ENCODE measurements at regions not wholly inside any gene's neighbourhood (a gene's known extent, or its start where the extent isn't known, plus 50 kb on each side); places are given as distances from the start of the nearest gene placed in this dataset.

- no peak overlapping the region for H3K27ac Mint-ChIP-seq
These were observed 77.8 kb upstream of the SPIN1 start for GRCh38 chr9:88310310-88310980.

GRCh38 chr9:88308831-88309560, 79.2 kb upstream of the SPIN1 start:
- Mint-ChIP-seq H3K4me1 (ENCODE audit: low read depth) (peaks cover 35% of the 10 kb centered on the region), H3K27me3 (no peaks in the 10 kb centered on the region), H3K4me3 (no peak overlapping the region), H3K9me3 (no peaks in the 10 kb centered on the region), H3K36me3 (ENCODE audit: low read depth) (no peaks in the 10 kb centered on the region), H3K27ac (no peak overlapping the region)
- H3K9me3 ChIP-seq (ENCODE audit: control insufficient read depth in 1 of 2, insufficient read depth in 1 of 2, low read length in 2 of 2) = no peaks in the 10 kb centered on the region
- intact Hi-C loops (cut with DNase I, micrococcal nuclease) = no loop called here
- H3K27me3 ChIP-seq (ENCODE audit: control insufficient read depth in 1 of 2, insufficient read depth in 2 of 2, low read length in 2 of 2) = no peaks in the 10 kb centered on the region
- POLR2A ChIA-PET = no interaction called here
- no peaks in the 10 kb centered on the region for H3K36me3 ChIP-seq (ENCODE audit: insufficient read depth, low read length)
- H3K4me3 ChIP-seq (ENCODE audit: low read length) = no peak overlapping the region
- TF ChIP-seq CTCF (IDR thresholded peaks at IDR 0.05) = no peak
- ATAC-seq (ENCODE audit: poor library complexity) (no peak), DNase-seq (no peak)
- CTCF ChIA-PET = interaction anchor here (0.6 kb wide), 1 partner anchor 62 kb away, joined by 3 read pairs; no protein-coding TSS in a partner anchor
- H3K27ac ChIP-seq (ENCODE audit: low read depth in 1 of 2, low read length in 2 of 2) = no peak overlapping the region
- H3K4me1 ChIP-seq (ENCODE audit: insufficient read depth, low read length) = peaks cover 22% of the 10 kb centered on the region

More at GRCh38 chr9:88310310-88310980, 77.8 kb upstream of the SPIN1 start:
- no peak overlapping the region for H3K4me3 Mint-ChIP-seq
- no peaks in the 10 kb centered on the region for H3K9me3 Mint-ChIP-seq
- Histone ChIP-seq H3K4me1 (ENCODE audit: insufficient read depth, low read length) (peaks cover 19% of the 10 kb centered on the region), H3K4me3 (ENCODE audit: low read length) (no peak overlapping the region), H3K9me3 (ENCODE audit: control insufficient read depth in 1 of 2, insufficient read depth in 1 of 2, low read length in 2 of 2) (no peaks in the 10 kb centered on the region), H3K27ac (ENCODE audit: low read depth in 1 of 2, low read length in 2 of 2) (no peak overlapping the region), H3K27me3 (ENCODE audit: control insufficient read depth in 1 of 2, insufficient read depth in 2 of 2, low read length in 2 of 2) (no peaks in the 10 kb centered on the region), H3K36me3 (ENCODE audit: insufficient read depth, low read length) (no peaks in the 10 kb centered on the region)
- DNase-seq (no peak), ATAC-seq (ENCODE audit: poor library complexity) (no peak)
- ChIA-PET CTCF (no interaction called here), POLR2A (no interaction called here)
- no peaks in the 10 kb centered on the region for H3K27me3 Mint-ChIP-seq
- TF ChIP-seq CTCF (IDR thresholded peaks at IDR 0.05) = no peak
- intact Hi-C loops (cut with DNase I, micrococcal nuclease) = no loop called here
- H3K4me1 Mint-ChIP-seq (ENCODE audit: low read depth) = peaks cover 27% of the 10 kb centered on the region
- H3K36me3 Mint-ChIP-seq (ENCODE audit: low read depth) = no peaks in the 10 kb centered on the region

- ATAC-seq (ENCODE audit: poor library complexity) = no peak
- intact Hi-C loops (cut with DNase I, micrococcal nuclease) = no loop called here
- peaks cover 18% of the 10 kb centered on the region for H3K4me1 Mint-ChIP-seq (ENCODE audit: low read depth)
- no peaks in the 10 kb centered on the region for H3K36me3 ChIP-seq (ENCODE audit: insufficient read depth, low read length)
- H3K27ac ChIP-seq (ENCODE audit: low read depth in 1 of 2, low read length in 2 of 2) = no peak overlapping the region
- no peak for DNase-seq
- TF ChIP-seq CTCF (IDR thresholded peaks at IDR 0.05) = no peak
- H3K9me3 ChIP-seq (ENCODE audit: control insufficient read depth in 1 of 2, insufficient read depth in 1 of 2, low read length in 2 of 2) = no peaks in the 10 kb centered on the region
- H3K36me3 Mint-ChIP-seq (ENCODE audit: low read depth) = no peaks in the 10 kb centered on the region
- POLR2A ChIA-PET = no interaction called here
- H3K9me3 Mint-ChIP-seq = no peaks in the 10 kb centered on the region
- no peak overlapping the region for H3K4me3 ChIP-seq (ENCODE audit: low read length)
- no peak overlapping the region for H3K27ac Mint-ChIP-seq
- CTCF ChIA-PET = no interaction called here
- no peak overlapping the region for H3K4me3 Mint-ChIP-seq
- peaks cover 8% of the 10 kb centered on the region for H3K4me1 ChIP-seq (ENCODE audit: insufficient read depth, low read length)
- H3K27me3 Mint-ChIP-seq = no peaks in the 10 kb centered on the region
- no peaks in the 10 kb centered on the region for H3K27me3 ChIP-seq (ENCODE audit: control insufficient read depth in 1 of 2, insufficient read depth in 2 of 2, low read length in 2 of 2)
These were observed 81.1 kb upstream of the SPIN1 start for GRCh38 chr9:88307136-88307535.
